Fibroblast of villous mesenchyme (primary cell): ENCODE measurements at regions not wholly inside any gene's neighbourhood (a gene's known extent, or its start where the extent isn't known, plus 50 kb on each side); places are given as distances from the start of the nearest gene placed in this dataset.

Experiments used
- DNase-seq: peaks from one replicate; pipeline ENCODE4 v3.0.0-alpha.2; 2010; ENCODE audit warnings: low read depth
- H3K4me3 ChIP-seq: 2 replicates; pipeline ENCODE4 v1.5.1; 2011; ENCODE audit warnings: low read depth, mild to moderate bottlenecking, low read length
- TF ChIP-seq, protein P1 (sequence below): IDR thresholded peaks from 2 replicates; pipeline ENCODE4 v1.5.1; 2012; ENCODE audit warnings: low read depth, mild to moderate bottlenecking, low read length; ENCODE audit not compliant: insufficient read depth

DNA sequence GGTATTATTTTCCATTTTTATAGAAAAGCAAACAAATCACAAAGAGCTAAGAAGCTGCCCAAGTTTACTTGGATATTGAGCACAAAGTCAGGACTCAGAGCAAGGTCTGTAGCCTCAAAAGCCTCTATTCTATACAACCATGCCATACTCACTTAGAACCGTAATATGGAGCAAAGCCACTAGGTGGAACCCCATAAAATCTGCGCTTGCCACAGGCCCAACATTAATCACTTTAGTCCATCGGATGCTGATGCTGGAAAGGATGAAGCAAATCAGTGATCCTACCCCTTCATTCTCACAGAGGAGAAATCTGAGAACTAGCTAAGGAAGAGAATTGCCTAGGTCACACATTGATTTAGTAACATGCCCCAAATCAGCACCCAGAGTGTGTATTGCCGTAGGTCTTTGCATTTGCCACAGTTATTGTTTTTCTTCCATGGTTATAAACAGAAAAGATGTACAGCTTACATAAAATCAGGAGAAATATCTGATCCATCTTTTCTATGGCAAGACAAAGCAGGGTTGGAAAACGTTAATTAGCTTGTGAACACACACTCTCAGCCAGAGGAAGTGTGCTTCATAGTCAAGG lies 56.7 kb upstream of the RAB38 start:
- TF ChIP-seq, protein P1, sequence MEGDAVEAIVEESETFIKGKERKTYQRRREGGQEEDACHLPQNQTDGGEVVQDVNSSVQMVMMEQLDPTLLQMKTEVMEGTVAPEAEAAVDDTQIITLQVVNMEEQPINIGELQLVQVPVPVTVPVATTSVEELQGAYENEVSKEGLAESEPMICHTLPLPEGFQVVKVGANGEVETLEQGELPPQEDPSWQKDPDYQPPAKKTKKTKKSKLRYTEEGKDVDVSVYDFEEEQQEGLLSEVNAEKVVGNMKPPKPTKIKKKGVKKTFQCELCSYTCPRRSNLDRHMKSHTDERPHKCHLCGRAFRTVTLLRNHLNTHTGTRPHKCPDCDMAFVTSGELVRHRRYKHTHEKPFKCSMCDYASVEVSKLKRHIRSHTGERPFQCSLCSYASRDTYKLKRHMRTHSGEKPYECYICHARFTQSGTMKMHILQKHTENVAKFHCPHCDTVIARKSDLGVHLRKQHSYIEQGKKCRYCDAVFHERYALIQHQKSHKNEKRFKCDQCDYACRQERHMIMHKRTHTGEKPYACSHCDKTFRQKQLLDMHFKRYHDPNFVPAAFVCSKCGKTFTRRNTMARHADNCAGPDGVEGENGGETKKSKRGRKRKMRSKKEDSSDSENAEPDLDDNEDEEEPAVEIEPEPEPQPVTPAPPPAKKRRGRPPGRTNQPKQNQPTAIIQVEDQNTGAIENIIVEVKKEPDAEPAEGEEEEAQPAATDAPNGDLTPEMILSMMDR: peak; percentile 76
- DNase-seq: peak; percentile 57
- no peak overlapping the region for H3K4me3 ChIP-seq

DNA sequence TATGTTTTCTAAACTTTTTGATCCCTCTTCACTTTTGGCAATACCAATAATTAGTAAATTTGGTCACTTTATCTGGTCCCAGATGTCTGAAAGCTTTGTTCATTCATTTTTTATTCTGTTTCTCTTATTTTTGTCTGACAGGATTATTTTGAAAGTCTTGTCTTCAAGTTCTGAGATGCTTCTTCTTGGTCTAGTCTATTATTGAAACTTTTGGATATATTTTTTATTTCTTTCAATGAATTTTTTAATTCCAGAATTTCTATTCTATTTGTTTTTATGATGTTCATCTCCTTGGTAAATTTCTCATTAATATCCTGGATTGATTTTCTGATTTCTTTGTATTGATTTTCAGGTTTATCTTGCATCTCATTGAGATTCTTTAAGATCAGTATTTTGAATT lies 54.1 kb upstream of the RAB38 start:
- no peak for DNase-seq
- TF ChIP-seq, protein P1: no peak
- H3K4me3 ChIP-seq: no peak overlapping the region
